ENCODE measurements at regions not wholly inside any gene's neighbourhood (a gene's known extent, or its start where the extent isn't known, plus 50 kb on each side); places are given as distances from the start of the nearest gene placed in this dataset.

- Histone ChIP-seq H3K4me2 (ENCODE audit: control insufficient read depth, extremely low read depth, insufficient read depth, low read depth, low read length) (no peak overlapping the region), H3K9me3 (ENCODE audit: control insufficient read depth, low read depth, low read length) (no peaks in the 10 kb centered on the region), H3K4me3 (ENCODE audit: control insufficient read depth in 2 of 3, extremely low read depth in 1 of 3, insufficient read depth in 2 of 3, low read depth in 1 of 3, low read length in 3 of 3) (no peak overlapping the region), H3K9me1 (ENCODE audit: control insufficient read depth, extremely low read depth, insufficient read depth, low read length) (no peaks in the 10 kb centered on the region), H3K27ac (ENCODE audit: control insufficient read depth, insufficient read depth, low read length) (no peak overlapping the region), H3K9ac (ENCODE audit: control insufficient read depth, extremely low read depth, insufficient read depth, low read length) (no peak overlapping the region), H3K27me3 (ENCODE audit: control insufficient read depth, extremely low read depth, insufficient read depth, low read length) (no peaks in the 10 kb centered on the region), H2AFZ (ENCODE audit: control insufficient read depth, low read length) (no peak overlapping the region), H3K79me2 (ENCODE audit: control insufficient read depth, insufficient read depth, low read length) (no peaks in the 10 kb centered on the region), H4K20me1 (ENCODE audit: control insufficient read depth, extremely low read depth, insufficient read depth, low read length) (no peaks in the 10 kb centered on the region), H3K4me1 (ENCODE audit: control insufficient read depth, extremely low read depth, insufficient read depth, low read length) (peaks cover 12% of the 10 kb centered on the region), H3K36me3 (ENCODE audit: control insufficient read depth in 2 of 2, extremely low read depth in 1 of 2, insufficient read depth in 2 of 2, low read length in 2 of 2) (no peaks in the 10 kb centered on the region)
- TF ChIP-seq EZH2 (IDR thresholded peaks at IDR 0.05; ENCODE audit: low read length), result no peak
- no peak for TF ChIP-seq CTCF (optimal IDR thresholded peaks at IDR 0.05 in 1 of 3, IDR thresholded peaks at IDR 0.05 in 1 of 3, conservative IDR thresholded peaks at IDR 0.05 in 1 of 3; ENCODE audit: extremely low read depth in 1 of 3, insufficient read depth in 2 of 3, low read length in 3 of 3)
- DNase-seq (ENCODE audit: low read depth, low spot score), result no peak
- dilution Hi-C loops (cut with MboI; ENCODE audit: extremely low pct_ligation_motif_present, low sequenced_read_pairs), result no loop called here
- FAIRE-seq, result no peak
Measured at GRCh38 chr6:3900744-3901336, 51.7 kb downstream of the FAM50B start.

GRCh38 chr6:3902871-3903648 lies 53.9 kb downstream of the FAM50B start:
- Histone ChIP-seq H4K20me1 (ENCODE audit: control insufficient read depth, extremely low read depth, insufficient read depth, low read length) (no peaks in the 10 kb centered on the region), H3K79me2 (ENCODE audit: control insufficient read depth, insufficient read depth, low read length) (no peaks in the 10 kb centered on the region), H3K36me3 (ENCODE audit: control insufficient read depth in 2 of 2, extremely low read depth in 1 of 2, insufficient read depth in 2 of 2, low read length in 2 of 2) (no peaks in the 10 kb centered on the region), H3K4me2 (ENCODE audit: control insufficient read depth, extremely low read depth, insufficient read depth, low read depth, low read length) (no peak overlapping the region), H2AFZ (ENCODE audit: control insufficient read depth, low read length) (no peak overlapping the region), H3K9me1 (ENCODE audit: control insufficient read depth, extremely low read depth, insufficient read depth, low read length) (no peaks in the 10 kb centered on the region), H3K9me3 (ENCODE audit: control insufficient read depth, low read depth, low read length) (no peaks in the 10 kb centered on the region), H3K4me3 (ENCODE audit: control insufficient read depth in 2 of 3, extremely low read depth in 1 of 3, insufficient read depth in 2 of 3, low read depth in 1 of 3, low read length in 3 of 3) (no peak overlapping the region), H3K9ac (ENCODE audit: control insufficient read depth, extremely low read depth, insufficient read depth, low read length) (no peak overlapping the region), H3K27ac (ENCODE audit: control insufficient read depth, insufficient read depth, low read length) (no peak overlapping the region), H3K4me1 (ENCODE audit: control insufficient read depth, extremely low read depth, insufficient read depth, low read length) (peaks cover 12% of the 10 kb centered on the region), H3K27me3 (ENCODE audit: control insufficient read depth, extremely low read depth, insufficient read depth, low read length) (no peaks in the 10 kb centered on the region)
- FAIRE-seq (no peak), DNase-seq (ENCODE audit: low read depth, low spot score) (no peak)
- TF ChIP-seq CTCF (optimal IDR thresholded peaks at IDR 0.05 in 1 of 3, IDR thresholded peaks at IDR 0.05 in 1 of 3, conservative IDR thresholded peaks at IDR 0.05 in 1 of 3; ENCODE audit: extremely low read depth in 1 of 3, insufficient read depth in 2 of 3, low read length in 3 of 3), result no peak
- TF ChIP-seq EZH2 (IDR thresholded peaks at IDR 0.05; ENCODE audit: low read length), result no peak
- dilution Hi-C loops (cut with MboI; ENCODE audit: extremely low pct_ligation_motif_present, low sequenced_read_pairs), result no loop called here
